ENCODE measurements at regions not wholly inside any gene's neighbourhood (a gene's known extent, or its start where the extent isn't known, plus 50 kb on each side); places are given as distances from the start of the nearest gene placed in this dataset.

- TF ChIP-seq EZH2 (IDR thresholded peaks at IDR 0.05; ENCODE audit: borderline replicate concordance, insufficient read depth, low read length, poor library complexity, severe bottlenecking) (no peak), CTCF (IDR thresholded peaks at IDR 0.05; ENCODE audit: poor library complexity, severe bottlenecking) (no peak), REST (IDR thresholded peaks at IDR 0.05; ENCODE audit: borderline replicate concordance) (no peak), MXI1 (conservative IDR thresholded peaks at IDR 0.05; ENCODE audit: poor library complexity, severe bottlenecking) (no peak)
Observed at GRCh38 chr3:107966276-107966675, 124.6 kb downstream of the CD47 start.
